Stimulated activated CD8-positive, alpha-beta memory T cell treated with anti-CD3 and anti-CD28 coated beads, Interleukin-12 subunit alpha, Interleukin-12 subunit beta, amount 100 ng/mL, for 1 hour (primary cell): ENCODE measurements at regions not wholly inside any gene's neighbourhood (a gene's known extent, or its start where the extent isn't known, plus 50 kb on each side); places are given as distances from the start of the nearest gene placed in this dataset.

Source experiments
- DNase-seq: peaks from one replicate; pipeline ENCODE4 v3.0.0-alpha.2; 2020; ENCODE audit warnings: low read depth

DNA sequence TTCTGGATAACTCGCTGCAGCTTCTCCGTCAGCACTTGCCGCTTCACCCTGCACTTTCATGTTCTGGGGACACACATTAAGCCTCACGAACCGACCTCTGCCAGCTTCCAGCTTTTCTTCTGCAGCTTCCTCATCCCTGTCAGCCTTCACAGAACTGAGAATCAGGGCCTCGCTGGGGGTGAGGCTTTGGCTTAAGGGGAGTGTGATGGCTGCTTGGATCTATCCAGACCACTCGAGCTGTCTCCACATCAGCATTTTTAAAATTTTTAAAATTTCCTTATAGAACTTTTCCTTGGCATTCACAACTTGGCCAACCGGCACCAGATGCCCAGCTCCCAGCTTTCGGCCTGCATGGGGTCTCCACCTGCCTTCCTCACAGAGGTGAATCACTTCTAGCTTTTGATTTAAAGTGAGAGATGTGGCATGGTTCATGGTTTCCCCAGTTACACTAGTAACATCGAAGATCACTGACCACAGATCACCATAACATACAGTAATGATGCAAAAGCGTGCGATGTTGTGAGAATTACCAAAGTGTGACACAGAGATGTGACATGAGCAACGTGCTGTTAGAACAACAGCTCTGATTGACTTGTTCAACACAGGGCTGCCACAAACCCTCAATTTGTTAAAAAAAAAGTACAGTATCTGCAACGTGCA is 139.1 kb upstream of the C14orf180 start:
- no peak for DNase-seq

DNA sequence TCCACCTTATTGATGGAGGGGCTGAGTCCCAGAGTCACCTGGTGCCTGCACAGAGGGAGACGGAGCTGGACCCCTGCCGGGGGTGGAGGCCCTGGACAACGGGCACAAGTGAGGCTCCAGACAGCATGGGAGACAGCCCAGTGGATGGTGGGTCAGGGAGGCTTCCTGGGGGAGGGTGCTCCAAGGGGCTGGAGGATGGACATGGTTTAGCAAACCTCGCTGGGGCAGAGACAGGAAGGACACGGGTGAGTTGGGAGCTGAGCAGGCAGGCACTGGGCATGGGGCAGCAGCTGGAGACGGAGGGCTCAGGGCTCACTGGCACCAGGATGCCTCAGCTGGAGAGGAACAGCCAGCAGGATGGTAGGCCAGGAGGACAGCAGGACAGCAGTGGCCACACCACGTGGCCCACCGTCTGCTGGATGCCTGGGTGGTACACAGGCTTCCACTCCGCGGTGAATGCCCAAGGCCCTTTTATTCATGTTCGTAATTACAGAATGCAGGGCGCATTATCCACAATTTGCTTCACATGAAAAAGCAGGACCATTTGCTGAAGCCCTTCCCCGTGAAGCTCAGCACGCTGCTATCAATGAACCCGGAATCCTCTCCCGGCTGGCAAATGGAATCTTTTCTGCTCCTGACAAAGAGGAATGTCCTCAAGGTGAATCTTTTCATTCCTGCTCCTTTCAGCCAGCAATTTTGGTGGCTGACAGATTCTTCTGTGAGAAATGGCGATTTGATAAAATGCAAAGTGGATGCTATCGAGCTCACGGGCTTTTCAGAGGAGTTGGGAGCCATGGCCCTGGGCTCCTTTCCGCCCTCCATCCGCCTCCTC is 138.1 kb upstream of the C14orf180 start:
- DNase-seq, result no peak

DNA sequence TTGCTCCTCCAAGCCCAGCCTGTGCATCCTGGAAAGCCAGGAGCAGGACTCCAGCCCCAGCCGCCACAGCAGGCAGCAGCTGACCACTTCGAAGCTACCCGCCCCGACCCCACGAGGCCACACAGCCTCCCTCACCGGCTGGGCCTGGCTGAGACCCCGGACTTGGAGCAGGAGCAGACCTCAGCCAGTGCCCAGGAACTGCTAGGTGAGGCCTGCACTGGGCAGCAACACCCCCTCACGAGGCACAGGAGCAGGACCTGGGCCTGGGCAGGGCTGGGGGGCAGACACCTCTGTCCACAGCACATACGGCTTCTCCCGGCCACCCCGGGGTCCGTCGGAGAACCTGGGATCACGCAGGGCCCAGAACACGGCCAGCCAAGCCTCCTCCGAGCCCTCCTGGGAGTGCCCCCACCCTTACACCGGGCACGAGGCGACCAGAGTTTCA is 137.4 kb upstream of the C14orf180 start:
- DNase-seq, result no peak

DNA sequence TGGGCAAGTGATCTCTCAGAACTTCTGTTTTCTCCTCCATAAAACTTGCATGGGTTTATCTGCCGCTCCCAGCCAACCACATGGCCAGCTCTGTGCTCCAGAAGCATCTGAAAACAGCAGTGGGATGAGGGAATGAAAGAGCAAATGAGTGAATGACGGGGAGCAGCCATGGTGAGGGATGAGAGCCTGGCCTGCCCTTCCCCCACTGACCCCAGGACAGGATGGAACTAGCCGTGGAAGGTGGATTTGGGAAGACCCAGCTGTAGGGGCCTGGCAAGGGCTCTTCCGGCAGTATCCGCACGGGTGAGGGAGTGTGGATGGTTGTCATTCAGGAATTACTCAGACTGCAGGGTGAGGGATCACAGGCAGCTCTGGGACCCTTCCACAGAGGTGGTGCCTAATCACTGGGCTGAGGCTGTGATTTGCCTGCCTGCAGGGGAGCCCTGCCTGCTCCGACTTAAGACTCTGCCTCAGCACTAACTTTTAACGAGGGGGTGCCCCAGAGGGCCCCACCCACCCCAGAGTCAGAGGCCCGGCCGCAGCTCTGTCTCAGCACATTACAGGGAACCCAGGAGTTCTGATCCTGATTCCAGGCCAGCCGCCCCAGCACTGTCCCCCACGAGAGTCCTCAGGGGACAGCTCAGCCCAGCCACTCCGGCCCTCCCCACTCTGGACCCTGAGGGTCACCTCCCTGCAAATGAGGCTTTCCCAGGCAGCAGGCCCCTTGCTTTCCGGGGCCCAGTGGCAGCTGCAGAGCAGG is 136.8 kb upstream of the C14orf180 start:
- DNase-seq, result no peak

DNA sequence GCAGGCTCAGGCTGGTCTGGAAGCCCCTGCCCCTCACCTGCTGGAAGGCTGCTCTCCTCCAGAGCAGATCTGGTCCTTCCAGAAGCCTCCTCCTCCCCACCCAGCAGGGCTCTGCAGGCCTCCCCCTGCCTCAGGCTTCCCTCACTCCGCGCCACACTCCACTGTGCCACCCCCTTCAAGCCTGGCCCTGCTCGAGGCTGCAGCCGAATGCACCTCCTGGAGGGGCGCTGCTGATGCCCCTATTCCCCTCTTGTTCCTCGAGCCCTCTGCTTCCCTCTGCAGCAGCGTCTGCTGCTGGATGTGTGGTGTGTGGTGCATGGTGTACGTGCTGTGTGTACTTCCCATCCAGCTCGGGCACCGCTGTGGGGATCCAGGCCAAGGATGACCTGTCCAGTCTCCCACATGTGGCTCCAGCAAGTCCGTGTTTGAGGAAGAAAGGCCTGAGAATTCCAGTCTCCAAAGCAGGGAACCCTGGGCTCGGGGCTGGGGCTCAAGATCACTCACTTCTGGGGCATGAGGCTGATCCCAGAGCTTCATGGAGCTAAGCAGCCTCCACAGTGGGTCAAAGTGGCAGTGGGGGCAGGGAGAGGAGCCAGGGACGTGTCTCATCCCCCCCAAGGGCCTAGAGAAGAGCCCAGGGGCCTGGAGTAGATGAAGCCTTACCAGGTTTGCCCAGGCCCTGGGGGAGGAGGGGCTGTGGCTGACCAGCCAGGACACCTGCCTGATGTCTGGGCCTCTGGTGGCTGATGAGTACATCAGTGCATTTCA is 136.0 kb upstream of the C14orf180 start:
- no peak for DNase-seq

DNA sequence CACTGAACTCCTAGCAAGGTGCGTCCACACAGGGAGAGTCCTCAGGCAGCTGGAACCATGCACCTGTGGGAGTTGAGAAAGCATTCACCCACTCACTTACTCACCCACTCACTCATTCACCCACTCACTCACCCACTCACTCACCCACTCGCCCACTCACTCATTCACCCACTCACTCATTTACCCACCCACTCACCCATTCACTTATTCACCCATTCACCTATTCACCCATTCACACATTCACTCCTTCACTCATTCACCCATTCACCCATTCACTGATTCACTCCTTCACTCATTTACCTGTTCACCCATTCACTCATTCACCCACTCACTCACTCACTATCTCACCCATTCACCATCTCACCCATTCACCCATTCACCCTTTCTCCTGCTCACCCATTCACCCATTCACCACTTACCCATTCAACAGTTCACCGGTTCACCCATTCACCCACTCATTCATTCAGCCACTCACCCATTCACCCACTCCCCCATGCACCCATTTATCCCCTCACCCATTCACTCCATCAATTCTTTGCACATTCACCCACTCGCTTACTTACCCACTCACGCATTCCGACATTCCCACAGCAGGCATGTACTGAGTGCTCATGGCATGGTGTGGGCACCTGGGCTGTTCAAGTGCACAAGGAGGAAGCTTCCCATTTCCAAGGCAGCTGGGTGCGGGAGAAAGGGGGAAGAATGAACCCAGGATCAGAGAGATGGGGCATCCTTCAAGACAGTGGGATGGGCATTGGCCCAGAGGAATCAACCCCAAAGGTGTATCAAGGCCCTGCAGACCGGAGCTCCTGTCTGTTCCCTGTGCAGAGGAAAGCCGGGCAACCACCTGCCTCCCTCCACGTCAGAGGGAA is 135.2 kb upstream of the C14orf180 start:
- no peak for DNase-seq

DNA sequence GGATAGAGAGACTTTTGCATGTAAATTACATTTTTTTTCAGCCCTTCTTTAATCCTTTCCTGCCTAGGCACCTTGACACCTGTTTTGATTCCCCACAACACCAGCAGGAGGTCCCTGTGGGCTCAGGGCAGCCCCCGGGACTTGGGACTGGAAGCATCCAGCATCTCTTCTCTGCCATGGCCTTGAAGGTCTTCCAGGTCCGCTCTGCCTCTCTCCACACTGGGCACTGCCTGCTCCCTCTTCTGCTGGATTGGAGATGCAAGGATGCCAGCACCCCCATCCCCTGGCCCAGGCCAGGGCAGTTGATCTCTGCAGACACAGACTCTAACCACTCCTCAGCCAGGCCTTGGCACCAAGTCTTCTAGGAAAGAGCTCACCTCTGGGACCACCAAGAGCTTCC is 134.5 kb upstream of the C14orf180 start:
- DNase-seq, result no peak

DNA sequence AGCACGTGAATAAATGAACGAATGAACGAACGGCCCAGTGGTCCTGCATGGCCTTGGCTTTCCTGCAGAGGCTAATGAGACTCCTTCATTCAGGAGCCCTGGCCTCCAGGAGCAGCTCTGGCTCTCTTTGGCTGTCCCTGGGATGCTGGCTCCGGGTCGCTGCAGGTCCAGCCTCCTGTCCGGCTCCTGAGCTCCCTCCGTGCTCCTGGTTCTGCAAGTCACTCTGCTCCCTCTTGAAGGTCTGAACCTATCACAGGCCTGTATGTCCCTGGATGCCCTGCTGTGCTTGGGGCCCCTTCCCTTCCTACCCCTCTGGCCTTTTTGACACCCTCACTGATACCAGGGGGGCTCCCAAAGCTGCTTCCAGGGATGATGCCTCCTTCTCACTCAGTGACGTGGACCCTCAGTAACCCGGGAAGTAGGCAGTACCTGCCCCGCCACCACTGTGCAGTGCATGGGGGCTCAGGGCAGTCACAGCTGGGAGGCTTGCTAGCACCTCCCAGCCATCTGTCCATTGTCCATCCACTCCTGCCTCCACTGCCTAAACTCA is 133.7 kb upstream of the C14orf180 start:
- no peak for DNase-seq

DNA sequence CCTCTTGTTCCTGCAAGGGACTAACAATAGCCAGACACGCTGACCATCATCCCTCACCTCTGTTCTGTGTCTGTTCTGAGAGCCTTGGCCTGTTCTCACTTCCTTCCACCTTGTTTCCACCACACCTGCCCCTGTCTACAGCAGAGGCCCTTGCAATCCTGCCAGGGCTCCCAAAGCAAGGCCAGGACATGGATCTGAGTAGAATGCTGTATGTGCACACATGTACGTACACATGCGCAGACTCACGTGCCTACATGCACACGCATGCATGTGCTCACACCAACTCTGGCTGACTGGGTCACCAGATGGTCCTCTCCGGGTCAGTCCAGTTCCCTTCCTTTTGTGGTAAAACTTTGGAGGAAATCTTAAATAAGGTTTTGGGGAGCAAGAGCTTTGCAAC is 133.0 kb upstream of the C14orf180 start:
- DNase-seq, result no peak

DNA sequence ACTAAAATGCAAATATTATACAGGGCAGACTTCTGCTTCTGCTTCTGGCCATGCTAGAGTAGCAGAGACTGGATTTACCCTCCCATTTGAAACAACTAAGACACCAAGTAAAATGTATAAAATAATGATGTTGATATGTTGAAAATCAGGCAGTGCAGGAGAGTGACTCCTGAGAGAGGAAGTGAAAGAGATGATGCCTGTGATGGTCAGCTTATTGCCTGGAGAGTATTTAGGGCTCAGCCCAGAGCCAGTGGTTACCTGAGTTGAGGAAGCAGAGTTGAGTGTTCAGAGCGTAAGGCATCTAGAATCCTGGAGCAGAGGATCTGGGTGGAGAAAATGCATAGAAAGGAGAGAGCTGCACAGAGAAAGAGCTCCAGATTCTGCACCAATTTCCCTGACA is 131.8 kb upstream of the C14orf180 start:
- DNase-seq, result no peak

DNA sequence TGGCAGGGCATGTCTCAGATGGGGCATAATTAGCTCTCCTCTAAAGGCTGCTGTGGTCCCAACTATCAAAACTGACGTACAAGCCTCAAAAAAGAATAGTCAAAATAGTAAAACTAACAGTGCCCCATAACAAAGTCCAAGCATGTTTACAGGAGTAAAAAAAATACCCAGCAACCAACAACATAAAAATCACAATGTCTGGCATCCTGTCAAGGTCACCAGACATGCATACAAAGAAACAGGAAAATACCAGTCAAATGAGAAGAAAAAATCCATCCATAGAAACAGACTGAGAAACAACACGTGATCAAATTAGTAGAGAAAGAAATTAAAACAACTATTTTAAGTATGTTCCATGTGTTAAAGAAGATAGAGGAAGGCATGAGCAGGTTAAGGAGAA is 131.2 kb upstream of the C14orf180 start:
- DNase-seq, result no peak

DNA sequence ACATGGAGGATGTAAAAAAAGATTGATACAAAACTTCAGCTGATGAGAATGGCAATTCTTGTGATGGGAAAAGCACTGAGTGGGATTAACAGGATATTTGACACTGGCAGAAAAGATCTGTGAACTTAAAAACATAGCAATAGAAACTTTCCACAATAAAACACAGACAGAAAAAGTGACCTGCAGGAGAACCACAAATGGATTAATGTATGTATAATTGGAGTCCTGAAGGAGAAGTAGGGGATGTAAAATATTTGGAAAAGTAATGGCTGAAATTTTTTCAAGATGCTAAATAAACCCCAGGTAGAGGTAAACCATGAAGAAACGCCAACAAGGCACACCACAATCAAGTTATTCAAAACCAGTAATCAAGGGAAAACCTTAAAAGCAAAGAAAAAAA is 130.8 kb upstream of the C14orf180 start:
- no peak for DNase-seq

DNA sequence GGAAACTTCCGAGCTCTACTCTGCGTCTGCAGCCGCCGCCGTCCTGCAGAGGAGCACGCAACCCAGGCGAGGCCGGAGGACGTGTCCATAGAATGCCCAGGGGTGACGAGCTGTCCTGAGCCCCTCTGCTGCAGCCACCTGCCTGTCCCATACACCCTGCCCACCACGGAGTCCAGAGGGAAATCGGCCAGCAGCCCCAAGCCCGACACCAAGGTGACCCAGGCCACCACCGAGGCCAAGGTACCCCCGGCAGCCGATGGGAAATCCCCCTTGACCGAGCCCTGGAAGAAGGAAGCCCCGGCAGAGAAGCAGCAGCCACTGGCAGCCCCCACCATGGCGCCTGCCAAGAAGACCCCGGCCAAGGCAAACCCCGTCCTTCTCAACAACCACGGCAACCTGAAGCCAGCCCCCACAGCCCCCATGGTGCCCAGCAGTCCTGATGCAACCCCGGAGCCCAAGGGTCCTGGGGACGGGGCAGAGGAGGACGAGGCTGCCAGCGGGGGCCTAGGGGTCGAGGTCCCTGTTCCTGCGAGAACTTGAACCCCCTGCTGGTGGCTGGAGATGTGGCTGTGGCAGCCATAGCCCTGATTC is 128.7 kb upstream of the C14orf180 start:
- DNase-seq, result no peak

DNA sequence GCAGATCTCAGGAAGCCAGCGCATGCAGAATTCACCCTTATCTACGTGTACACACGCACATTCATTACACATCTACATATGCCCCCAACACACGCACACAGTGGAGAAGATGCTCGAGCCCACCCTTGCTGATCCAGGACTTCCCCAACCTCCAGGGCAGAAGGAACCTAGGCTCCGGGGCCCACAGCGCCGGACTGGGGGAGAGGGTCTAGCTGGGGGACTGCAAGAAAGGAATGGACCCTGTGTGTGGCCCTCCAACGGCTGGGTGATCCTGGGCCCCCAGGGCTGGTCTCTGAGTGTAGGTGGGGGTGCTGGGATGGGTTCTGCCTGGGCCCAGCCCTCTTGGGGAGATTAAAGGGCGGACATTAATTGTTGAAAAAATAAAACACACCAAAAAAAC is 128.1 kb upstream of the C14orf180 start:
- DNase-seq, result no peak

DNA sequence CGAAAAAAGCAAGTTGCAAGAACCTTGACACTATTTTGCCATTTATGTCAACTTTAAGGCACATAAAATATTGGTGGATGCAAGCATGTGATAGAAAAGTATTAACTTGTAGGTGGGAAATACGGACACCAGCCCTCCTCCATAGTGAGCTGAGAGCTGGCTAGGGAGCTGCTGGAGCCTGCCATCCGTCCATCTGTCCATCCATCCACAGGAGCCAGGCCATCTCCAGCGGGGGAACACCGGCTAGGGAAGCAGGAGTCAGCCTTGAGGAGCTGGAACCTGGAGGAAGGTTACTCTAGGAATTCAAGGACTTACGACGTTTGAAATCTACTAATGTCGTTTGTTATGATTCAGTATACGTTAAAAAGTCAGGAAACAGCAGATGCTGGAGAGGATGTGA is 120.7 kb upstream of the C14orf180 start:
- DNase-seq, result no peak

DNA sequence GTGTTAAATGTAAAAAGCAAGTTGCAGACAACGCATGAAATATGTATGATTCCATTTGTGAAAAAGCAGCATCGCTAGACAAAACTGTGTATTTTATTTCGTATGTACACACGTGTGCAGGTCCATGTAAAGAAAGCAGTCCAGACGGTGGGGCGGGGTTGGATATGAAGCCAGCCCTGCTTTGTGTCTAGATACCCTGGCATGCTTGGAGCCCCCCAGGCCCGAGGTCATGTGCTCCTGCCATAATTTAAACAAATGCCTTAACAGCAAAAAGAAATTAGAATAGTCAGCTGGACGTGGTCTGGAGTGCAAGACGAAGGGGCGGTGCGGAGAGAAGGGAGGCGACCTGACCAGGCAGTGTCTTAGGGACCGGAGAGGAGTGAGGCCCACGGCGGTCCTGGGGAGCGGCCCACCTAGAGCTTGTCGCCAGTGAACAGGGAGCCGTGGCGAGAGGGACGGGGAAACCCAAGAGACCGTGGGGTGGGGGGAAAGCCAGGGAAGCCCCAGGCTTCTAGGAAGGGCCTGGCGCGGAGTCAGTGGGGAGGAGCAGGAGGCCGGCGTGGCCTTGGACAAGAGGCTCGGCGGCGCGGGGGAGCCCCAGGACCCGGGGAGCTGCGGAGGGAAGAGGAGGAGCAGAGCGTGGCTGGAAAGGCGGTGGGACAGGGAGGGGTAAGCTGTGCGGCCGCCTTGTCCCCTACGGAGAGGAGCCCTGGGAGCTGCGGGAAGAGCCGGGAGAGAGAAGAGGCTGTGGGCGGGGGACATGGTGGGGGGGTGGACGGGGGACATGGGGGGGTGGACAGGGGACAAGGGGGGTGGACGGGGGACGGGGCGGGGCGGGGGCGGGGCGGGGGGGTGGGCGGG is 118.5 kb upstream of the C14orf180 start:
- DNase-seq, result no peak

DNA sequence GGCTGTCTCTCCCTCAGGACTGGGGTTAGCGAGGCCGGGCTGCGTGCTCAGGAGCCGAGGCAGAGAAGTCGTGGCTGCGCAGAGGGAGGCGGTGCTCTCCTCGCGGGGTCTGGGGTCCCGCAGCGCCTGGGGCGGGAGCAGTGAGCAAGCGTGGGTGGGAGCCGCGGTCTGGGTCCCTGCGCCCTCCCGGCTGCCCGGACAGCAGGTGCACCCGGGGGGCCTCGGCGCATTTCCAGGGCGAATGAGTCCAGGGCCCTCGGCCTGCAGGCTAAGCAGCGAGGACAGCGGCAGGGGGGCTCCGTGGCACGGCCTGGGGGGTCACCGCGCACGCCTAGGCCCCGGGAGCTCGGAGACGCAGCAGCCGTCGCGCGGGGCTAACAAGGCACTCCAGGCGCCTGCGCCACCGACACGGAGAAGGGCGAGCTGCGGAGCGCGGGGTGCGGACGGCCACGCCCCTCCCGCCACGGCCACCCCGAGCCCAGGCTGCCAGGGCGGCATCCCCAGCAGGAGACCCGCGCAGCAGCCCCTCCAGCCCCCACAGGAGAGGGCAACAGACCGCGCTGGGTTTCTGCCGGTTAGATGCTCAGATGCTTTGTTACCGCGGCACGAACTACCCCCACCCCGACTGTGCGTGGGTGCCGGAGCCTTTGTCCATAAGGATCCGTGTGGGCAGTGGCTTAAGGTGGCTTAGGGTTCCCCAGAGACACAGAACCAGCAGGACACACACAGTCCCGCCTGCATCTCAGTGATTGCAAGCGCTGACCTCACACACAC is 117.7 kb upstream of the C14orf180 start:
- no peak for DNase-seq
